OCI-LY7 (cell line): ENCODE measurements at regions not wholly inside any gene's neighbourhood (a gene's known extent, or its start where the extent isn't known, plus 50 kb on each side); places are given as distances from the start of the nearest gene placed in this dataset.

ENCODE experiments used
- CTCF ChIP-seq: fragments of 200-600 bp; sonication (generic); conservative IDR thresholded peaks from 2 replicates; pipeline ENCODE4 v1.5.1; 2014; ENCODE audit warnings: mild to moderate bottlenecking, antibody characterized with exemption, low read length, moderate library complexity, mixed read lengths
- EZH2phosphoT487 ChIP-seq: fragments of 200-600 bp; sonication (generic); IDR thresholded peaks from 2 replicates; pipeline ENCODE4 v1.6.1; 2018; ENCODE audit warnings: low read depth, borderline replicate concordance, mild to moderate bottlenecking, mixed run types, antibody characterized with exemption, low read length, moderate library complexity, mixed read lengths

- no peak for TF ChIP-seq CTCF
- no peak for TF ChIP-seq EZH2phosphoT487
These were observed 79.0 kb upstream of the PTCH1 start for GRCh38 chr9:95595721-95596295.
